ENCODE measurements at regions not wholly inside any gene's neighbourhood (a gene's known extent, or its start where the extent isn't known, plus 50 kb on each side); places are given as distances from the start of the nearest gene placed in this dataset.
"Not testable (repeated sequence)": the region's sequence is repeated elsewhere in the genome, so short reads cannot be mapped to it uniquely, and the experiment has no call there.

DNA sequence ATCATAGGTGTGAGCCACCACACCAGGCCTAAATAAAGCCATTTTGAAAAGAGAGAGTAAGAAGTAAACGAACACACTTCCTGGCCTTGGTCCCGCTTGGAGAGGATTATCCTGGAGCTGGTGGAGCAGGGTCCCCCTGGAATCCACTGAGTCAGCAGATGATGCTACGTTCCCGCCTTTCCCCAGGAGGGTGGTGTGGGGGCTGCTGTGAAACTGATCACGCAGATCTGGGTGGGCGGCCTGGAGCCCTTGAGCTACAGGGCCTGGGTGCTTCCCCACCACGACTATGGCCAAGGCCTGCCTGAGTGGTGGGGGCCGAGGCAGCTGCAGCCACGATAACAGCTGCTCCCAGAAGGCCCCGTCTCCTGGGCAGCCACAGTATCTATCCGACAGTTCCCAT, 407.4 kb upstream of the ZNF722 start:
- H3K9me3 ChIP-seq; H3K27ac ChIP-seq; DNase-seq; H3K4me1 ChIP-seq; H3K36me3 ChIP-seq; H3K4me3 ChIP-seq; intact Hi-C loops (cut with DNase I); H3K27me3 ChIP-seq: not testable (repeated sequence)
- ATAC-seq: peak in 1 of 4 donors; percentile 46
- 60% methylated on average over 1 of the region's 11 CpGs for WGBS (ENCODE audit: insufficient coverage, low coverage, low lambda C conversion rate, missing lambda C conversion rate)

DNA sequence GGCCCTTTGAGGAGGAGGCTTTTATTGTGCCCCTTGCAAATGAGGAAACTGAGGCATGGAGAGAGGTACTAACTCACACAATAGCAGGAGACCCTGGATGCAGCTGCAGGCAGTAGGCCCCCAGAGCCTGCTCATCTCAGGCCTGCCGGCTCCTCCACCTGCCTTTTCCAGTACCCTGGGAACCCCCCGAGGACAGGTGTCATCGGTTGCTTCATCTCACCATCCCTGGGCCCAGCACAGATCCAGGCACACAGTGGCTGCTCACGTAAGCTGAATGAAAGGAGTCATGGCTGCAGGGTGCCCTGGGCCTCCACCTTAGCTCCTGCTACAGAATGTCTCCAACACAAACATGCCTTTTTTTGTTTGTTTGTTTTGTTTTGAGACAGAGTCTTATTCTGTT, 394.8 kb upstream of the ZNF722 start:
- no CpG with 5 or more reads among the region's 4 CpGs for WGBS (ENCODE audit: insufficient coverage, low coverage, low lambda C conversion rate, missing lambda C conversion rate)
- H3K36me3 ChIP-seq; H3K27me3 ChIP-seq; DNase-seq; H3K4me3 ChIP-seq; ATAC-seq; intact Hi-C loops (cut with DNase I); H3K9me3 ChIP-seq; H3K4me1 ChIP-seq; H3K27ac ChIP-seq: not testable (repeated sequence)

- H3K27me3 ChIP-seq; H3K4me1 ChIP-seq; H3K36me3 ChIP-seq; DNase-seq; H3K27ac ChIP-seq; H3K9me3 ChIP-seq; H3K4me3 ChIP-seq; intact Hi-C loops (cut with DNase I): not testable (repeated sequence)
- peak in 1 of 4 donors; percentile 41 for ATAC-seq
- no CpG with 5 or more reads among the region's 8 CpGs for WGBS (ENCODE audit: insufficient coverage, low coverage, low lambda C conversion rate, missing lambda C conversion rate)
These were observed 393.8 kb upstream of the ZNF722 start for GRCh38 chr7:63604853-63605252.

DNA sequence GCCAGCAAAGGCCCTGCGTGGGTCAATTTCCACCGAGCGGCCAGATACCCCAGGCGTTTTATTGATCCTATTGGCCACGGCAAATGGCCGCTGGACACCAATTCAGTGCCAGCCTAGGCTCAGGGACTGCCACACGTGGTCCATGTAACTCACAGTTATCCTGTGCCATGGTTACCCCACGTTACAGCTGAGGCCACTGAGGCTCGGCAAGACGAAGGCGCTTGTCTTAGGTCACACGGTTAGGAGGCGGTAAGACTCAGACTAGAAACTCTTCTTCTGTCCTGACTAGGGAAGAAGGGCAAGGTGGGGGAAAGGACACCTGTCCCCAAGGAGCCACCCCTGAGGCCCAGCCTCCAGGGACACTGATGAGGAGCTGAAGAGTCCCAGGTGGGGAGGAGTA, 381.1 kb upstream of the ZNF722 start:
- H3K27me3 ChIP-seq; H3K4me3 ChIP-seq; H3K36me3 ChIP-seq; DNase-seq; H3K9me3 ChIP-seq; H3K4me1 ChIP-seq; intact Hi-C loops (cut with DNase I); H3K27ac ChIP-seq; ATAC-seq: not testable (repeated sequence)
- 70% methylated on average over 7 of the region's 13 CpGs for WGBS (ENCODE audit: insufficient coverage, low coverage, low lambda C conversion rate, missing lambda C conversion rate)

DNA sequence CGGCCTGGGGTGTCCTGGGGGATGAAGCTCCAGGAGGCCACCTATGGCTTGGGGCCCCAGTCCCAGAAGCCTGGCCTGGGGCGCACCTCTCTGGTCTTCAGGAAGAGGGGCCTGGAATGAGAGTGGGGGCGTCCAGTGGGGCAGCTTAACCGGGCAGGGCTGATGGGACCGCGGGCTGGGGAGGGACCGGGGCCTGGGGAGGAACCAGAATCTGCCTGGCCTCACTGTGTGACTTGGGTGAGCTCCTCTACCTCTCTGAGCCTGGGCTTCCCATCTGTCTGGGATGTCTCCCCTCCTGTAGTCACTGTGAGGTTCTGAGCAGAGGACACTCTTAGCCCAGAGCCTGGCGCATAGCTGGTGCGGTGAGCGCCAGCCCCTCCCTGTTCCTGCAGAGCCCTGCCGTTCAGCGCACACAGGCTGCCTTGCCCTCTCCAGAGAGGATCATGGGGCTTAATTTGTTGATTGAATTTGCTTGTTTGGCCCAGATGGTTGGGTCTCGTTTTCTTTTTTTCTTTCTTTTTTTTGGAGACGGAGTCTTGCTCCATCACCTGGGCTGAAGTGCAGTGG, 378.4 kb upstream of the ZNF722 start:
- H3K27me3 ChIP-seq; H3K36me3 ChIP-seq; H3K27ac ChIP-seq; H3K4me3 ChIP-seq; H3K4me1 ChIP-seq; intact Hi-C loops (cut with DNase I); H3K9me3 ChIP-seq: not testable (repeated sequence)
- peak in 1 of 4 donors; percentile 33 for ATAC-seq
- peak in 1 of 3 donors; percentile 24 for DNase-seq
- WGBS (ENCODE audit: insufficient coverage, low coverage, low lambda C conversion rate, missing lambda C conversion rate): 66% methylated on average over 8 of the region's 14 CpGs

DNA sequence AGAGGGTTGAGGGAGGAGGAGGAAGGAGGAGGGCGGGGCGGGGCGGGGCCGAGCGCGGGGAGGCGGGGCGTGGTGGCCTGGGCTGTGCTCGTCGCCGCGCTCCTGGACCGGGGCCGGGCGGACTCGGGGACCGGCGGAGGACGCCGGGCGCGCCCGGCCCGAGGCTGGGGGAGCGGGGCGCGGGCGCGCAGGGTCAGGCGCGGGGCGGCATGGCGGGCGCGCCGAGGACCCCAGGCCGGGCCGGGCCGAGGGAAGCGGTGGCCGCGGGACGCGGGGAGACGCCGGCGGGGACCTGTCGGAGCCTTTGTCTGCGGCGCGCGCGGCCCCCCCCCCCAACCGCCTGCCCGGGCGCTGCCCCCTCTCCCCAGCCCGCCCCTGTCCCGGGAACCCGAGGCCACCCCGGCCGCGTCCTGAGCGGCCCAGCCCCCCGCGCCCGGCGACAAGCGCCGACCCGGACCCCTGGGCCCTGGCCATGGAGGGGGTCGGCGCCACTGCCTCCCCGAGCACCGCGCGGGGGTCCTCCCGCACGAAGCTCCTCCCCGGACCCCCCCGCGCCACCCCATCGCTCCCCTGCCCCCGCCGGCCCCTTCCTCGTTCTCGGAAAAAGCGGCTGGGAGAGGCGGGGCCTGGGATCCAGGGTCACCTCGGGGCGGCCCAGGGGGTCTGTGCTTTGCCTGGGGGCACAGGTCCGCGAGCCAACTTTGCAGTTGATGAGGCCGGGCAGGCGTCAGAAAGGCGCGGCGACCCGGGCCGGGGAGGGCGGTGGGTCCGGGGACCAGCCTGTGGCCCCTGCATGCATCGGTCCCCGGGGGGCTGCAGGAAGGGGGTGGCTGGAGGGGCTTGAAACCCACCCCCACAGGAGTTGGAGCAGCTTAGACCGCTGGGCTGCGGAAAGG, 370.8 kb upstream of the ZNF722 start:
- H3K9me3 ChIP-seq; H3K4me3 ChIP-seq; H3K4me1 ChIP-seq; H3K27ac ChIP-seq; intact Hi-C loops (cut with DNase I); H3K36me3 ChIP-seq; DNase-seq; H3K27me3 ChIP-seq: not testable (repeated sequence)
- WGBS (ENCODE audit: insufficient coverage, low coverage, low lambda C conversion rate, missing lambda C conversion rate): 82% methylated on average over 3 of the region's 105 CpGs
- ATAC-seq: peak in 1 of 4 donors; percentile 28

GRCh38 chr7:63629024-63629423, 369.6 kb upstream of the ZNF722 start:
- ATAC-seq; H3K9me3 ChIP-seq; H3K36me3 ChIP-seq; intact Hi-C loops (cut with DNase I); H3K4me1 ChIP-seq; H3K27ac ChIP-seq; H3K4me3 ChIP-seq; H3K27me3 ChIP-seq: not testable (repeated sequence)
- peak in 1 of 3 donors; percentile 33 for DNase-seq
- 42% methylated on average over 5 of the region's 9 CpGs for WGBS (ENCODE audit: insufficient coverage, low coverage, low lambda C conversion rate, missing lambda C conversion rate)

- peak in 1 of 4 donors; percentile 20 for ATAC-seq
- H3K27me3 ChIP-seq; H3K4me3 ChIP-seq; H3K4me1 ChIP-seq; H3K36me3 ChIP-seq; intact Hi-C loops (cut with DNase I); DNase-seq; H3K9me3 ChIP-seq; H3K27ac ChIP-seq: not testable (repeated sequence)
- WGBS (ENCODE audit: insufficient coverage, low coverage, low lambda C conversion rate, missing lambda C conversion rate): no CpG with 5 or more reads among the region's 7 CpGs
These were observed 362.1 kb upstream of the ZNF722 start for GRCh38 chr7:63636585-63636984.

GRCh38 chr7:63665553-63665952, 333.1 kb upstream of the ZNF722 start:
- DNase-seq; ATAC-seq; H3K4me3 ChIP-seq; H3K27me3 ChIP-seq; intact Hi-C loops (cut with DNase I); H3K9me3 ChIP-seq; H3K36me3 ChIP-seq; H3K27ac ChIP-seq; H3K4me1 ChIP-seq: not testable (repeated sequence)
- WGBS (ENCODE audit: insufficient coverage, low coverage, low lambda C conversion rate, missing lambda C conversion rate): 20% methylated on average over 2 of the region's 7 CpGs

- 71% methylated on average over 3 of the region's 7 CpGs for WGBS (ENCODE audit: insufficient coverage, low coverage, low lambda C conversion rate, missing lambda C conversion rate)
- DNase-seq; H3K27ac ChIP-seq; H3K4me3 ChIP-seq; ATAC-seq; H3K27me3 ChIP-seq; intact Hi-C loops (cut with DNase I); H3K4me1 ChIP-seq; H3K9me3 ChIP-seq; H3K36me3 ChIP-seq: not testable (repeated sequence)
These were observed 307.2 kb upstream of the ZNF722 start for GRCh38 chr7:63691408-63691807.

GRCh38 chr7:63694296-63694695, 304.4 kb upstream of the ZNF722 start:
- DNase-seq; H3K4me1 ChIP-seq; H3K36me3 ChIP-seq; H3K27me3 ChIP-seq; H3K27ac ChIP-seq; intact Hi-C loops (cut with DNase I); H3K9me3 ChIP-seq; H3K4me3 ChIP-seq; ATAC-seq: not testable (repeated sequence)
- no CpG with 5 or more reads among the region's 41 CpGs for WGBS (ENCODE audit: insufficient coverage, low coverage, low lambda C conversion rate, missing lambda C conversion rate)
